Small intestine (tissue), 7 donors: ENCODE measurements at regions not wholly inside any gene's neighbourhood (a gene's known extent, or its start where the extent isn't known, plus 50 kb on each side); places are given as distances from the start of the nearest gene placed in this dataset.
A peak's percentile ranks its signal among the peaks of the same experiment; 100 is the strongest.
"Not testable (repeated sequence)": the region's sequence is repeated elsewhere in the genome, so short reads cannot be mapped to it uniquely, and the experiment has no call there.

Source experiments
- DNase-seq, 2 donors: peaks; one replicate each; pipeline versions ENCODE4 v3.0.0 to v3.0.0-alpha.2; 2013
- FAIRE-seq: peaks from 2 replicates; lab custom pipeline; 2012; peaks lifted over from hg19 to GRCh38; lab: Jason Lieb, UNC
- H3K27ac ChIP-seq, 3 donors: one replicate each; pipeline ENCODE4 v1.5.1; 2013; ENCODE audit warnings: low read length in 2 of 3, mild to moderate bottlenecking in 2 of 3, control low read depth in 1 of 3, inconsistent platforms in 1 of 3, low read depth in 1 of 3, moderate library complexity in 1 of 3
- H3K27me3 ChIP-seq, 3 donors: one replicate each; pipeline ENCODE4 v1.6.1; 2013; ENCODE audit warnings: low read length in 3 of 3, inconsistent platforms in 1 of 3; ENCODE audit not compliant: control insufficient read depth in 3 of 3, insufficient read depth in 3 of 3
- H3K36me3 ChIP-seq, 3 donors: one replicate each; pipeline ENCODE4 v1.6.1; 2013; ENCODE audit warnings: low read length in 3 of 3, inconsistent platforms in 1 of 3, low read depth in 1 of 3, mild to moderate bottlenecking in 1 of 3, moderate library complexity in 1 of 3; ENCODE audit not compliant: control insufficient read depth in 3 of 3, insufficient read depth in 2 of 3
- H3K4me1 ChIP-seq, 3 donors: one replicate each; pipeline ENCODE4 v1.6.1; 2013; ENCODE audit warnings: low read length in 2 of 3, inconsistent platforms in 1 of 3, low read depth in 1 of 3, mild to moderate bottlenecking in 1 of 3, moderate library complexity in 1 of 3; ENCODE audit not compliant: control insufficient read depth in 3 of 3, insufficient read depth in 2 of 3
- H3K4me3 ChIP-seq, 3 donors: one replicate each; pipeline ENCODE4 v1.5.1; 2013; ENCODE audit warnings: low read length in 3 of 3, control low read depth in 1 of 3, inconsistent platforms in 1 of 3, low read depth in 1 of 3, mild to moderate bottlenecking in 1 of 3, moderate library complexity in 1 of 3
- H3K9me3 ChIP-seq, 2 donors: one replicate each; pipeline ENCODE4 v1.6.1; 2013; ENCODE audit warnings: low read depth in 1 of 2, low read length in 1 of 2; ENCODE audit not compliant: control insufficient read depth in 2 of 2, insufficient read depth in 1 of 2
- WGBS, 3 donors: extraction: QIAGEN DNeasy Blood & Tissue Kit; methylation state at CpG; one replicate each; pipeline ENCODE4 v1.1.7; 2013; 5-methylcytosine and 5-hydroxymethylcytosine counted together
- donor health status: healthy with polysubstance abuse.
- donor health status: control.
- donor health status: control.
- donor health status: Bipolar disorder and iron deficiency.
- donor health status: healthy.

- 77 to 93% (median 90%) methylated on average over 1 of the region's 1 CpG for WGBS, 3 donors
- H3K27me3 ChIP-seq: no peaks in the 10 kb centered on the region
- H3K4me3 ChIP-seq: no peak overlapping the region
- DNase-seq: no peak
- no peaks in the 10 kb centered on the region for H3K9me3 ChIP-seq
- H3K4me1 ChIP-seq: peaks cover 3 to 19% (median 10%) of the 10 kb centered on the region in 3 donors
- FAIRE-seq: no peak
- no peaks in the 10 kb centered on the region for H3K36me3 ChIP-seq
- H3K27ac ChIP-seq: no peak overlapping the region
Observed at GRCh38 chr9:104987743-104988142, 59.8 kb upstream of the ABCA1 start.

- no peaks in the 10 kb centered on the region for H3K27me3 ChIP-seq
- no peaks in the 10 kb centered on the region for H3K36me3 ChIP-seq
- no peak overlapping the region for H3K4me3 ChIP-seq
- FAIRE-seq (no peak), DNase-seq (no peak)
- WGBS, 3 donors: 83 to 97% (median 89%) methylated on average over 2 of the region's 2 CpGs
- no peaks in the 10 kb centered on the region for H3K9me3 ChIP-seq
- H3K27ac ChIP-seq: no peak overlapping the region
- peaks cover 3 to 26% (median 10%) of the 10 kb centered on the region in 3 donors for H3K4me1 ChIP-seq
Observed at GRCh38 chr9:104988539-104988938, 60.6 kb upstream of the ABCA1 start.

- no peaks in the 10 kb centered on the region for H3K27me3 ChIP-seq
- H3K4me1 ChIP-seq: peaks cover 3 to 33% (median 8%) of the 10 kb centered on the region in 3 donors
- WGBS, 3 donors: 0% methylated on average over 53 to 63 of the region's 63 CpGs
- FAIRE-seq: no peak
- peak overlapping the region; percentile 94 to 97 (median 96) for H3K27ac ChIP-seq
- DNase-seq: peak; percentile 88 to 94
- peak overlapping the region; percentile 22 to 88 (median 63) for H3K4me3 ChIP-seq
- no peaks in the 10 kb centered on the region for H3K9me3 ChIP-seq
- H3K36me3 ChIP-seq: no peaks in the 10 kb centered on the region
Observed at GRCh38 chr9:104991144-104991953, 63.4 kb upstream of the ABCA1 start.

DNA sequence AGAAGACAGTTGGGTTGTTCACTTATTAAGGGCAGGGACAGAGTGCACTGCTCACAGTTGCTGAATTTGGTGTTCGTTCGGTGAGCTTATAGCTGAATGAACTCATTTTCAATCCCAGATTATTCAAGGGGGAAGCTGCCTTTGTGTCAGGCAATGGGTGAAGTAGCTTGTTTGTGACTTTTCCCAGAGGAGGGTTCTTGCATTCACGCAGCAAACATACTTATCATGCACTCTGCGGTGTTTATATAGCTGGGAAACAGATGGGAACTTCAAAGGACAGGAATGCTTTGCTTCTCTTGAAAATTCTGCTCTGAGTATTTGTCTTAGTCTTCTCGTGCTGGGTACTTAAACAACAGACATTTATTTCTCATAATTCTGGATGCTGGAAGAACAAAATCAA, 64.7 kb upstream of the ABCA1 start:
- H3K4me3 ChIP-seq: no peak overlapping the region
- no peaks in the 10 kb centered on the region for H3K27me3 ChIP-seq
- no peaks in the 10 kb centered on the region for H3K36me3 ChIP-seq
- peaks cover 3 to 33% (median 8%) of the 10 kb centered on the region in 3 donors for H3K4me1 ChIP-seq
- no peaks in the 10 kb centered on the region for H3K9me3 ChIP-seq
- DNase-seq (peak in 1 of 2 donors; percentile 28), FAIRE-seq (no peak)
- 63 to 77% (median 75%) methylated on average over 5 of the region's 5 CpGs for WGBS, 3 donors
- peak overlapping the region in 2 of 3 donors; percentile 6 to 13 for H3K27ac ChIP-seq

DNA sequence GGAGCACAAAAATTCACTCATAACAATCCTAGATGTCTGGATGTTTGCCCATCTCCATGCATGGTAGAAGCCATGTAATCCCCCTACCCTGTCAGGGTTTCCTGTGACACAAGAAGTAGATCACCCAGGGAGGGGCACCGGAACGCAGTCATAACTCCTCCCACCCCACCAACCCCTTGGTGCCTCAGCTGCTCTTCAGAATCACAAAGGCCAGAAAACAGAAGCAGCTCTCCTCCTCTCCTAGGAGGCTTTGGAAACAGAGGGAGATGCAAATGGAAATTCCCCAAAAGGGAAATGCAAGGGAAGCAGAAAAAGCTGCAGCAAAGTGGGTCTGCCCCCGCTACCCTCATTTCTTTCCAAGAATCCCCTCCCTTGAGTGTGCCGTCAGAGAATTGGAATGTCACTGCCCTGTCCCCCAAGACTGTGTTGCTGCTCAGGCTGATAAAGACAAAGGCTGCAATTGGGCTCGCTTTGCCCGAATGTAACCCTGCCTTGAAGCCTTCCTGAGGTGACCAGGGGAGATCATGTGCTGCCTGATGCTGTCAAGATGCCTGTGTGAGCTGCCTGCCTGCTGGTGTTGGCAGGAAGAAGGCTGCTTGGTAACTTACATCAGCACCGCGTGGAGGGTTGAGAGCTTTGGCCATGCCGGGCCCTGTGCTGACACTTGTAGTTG, 65.5 kb upstream of the ABCA1 start:
- H3K27me3 ChIP-seq: no peaks in the 10 kb centered on the region
- FAIRE-seq (no peak), DNase-seq (peak in 1 of 2 donors; percentile 76)
- 44 to 84% (median 71%) methylated on average over 9 of the region's 9 CpGs for WGBS, 3 donors
- no peaks in the 10 kb centered on the region for H3K36me3 ChIP-seq
- H3K27ac ChIP-seq: peak overlapping the region; percentile 6 to 43 (median 13)
- no peaks in the 10 kb centered on the region for H3K9me3 ChIP-seq
- no peak overlapping the region for H3K4me3 ChIP-seq
- H3K4me1 ChIP-seq: peaks cover 3 to 33% (median 8%) of the 10 kb centered on the region in 3 donors

DNA sequence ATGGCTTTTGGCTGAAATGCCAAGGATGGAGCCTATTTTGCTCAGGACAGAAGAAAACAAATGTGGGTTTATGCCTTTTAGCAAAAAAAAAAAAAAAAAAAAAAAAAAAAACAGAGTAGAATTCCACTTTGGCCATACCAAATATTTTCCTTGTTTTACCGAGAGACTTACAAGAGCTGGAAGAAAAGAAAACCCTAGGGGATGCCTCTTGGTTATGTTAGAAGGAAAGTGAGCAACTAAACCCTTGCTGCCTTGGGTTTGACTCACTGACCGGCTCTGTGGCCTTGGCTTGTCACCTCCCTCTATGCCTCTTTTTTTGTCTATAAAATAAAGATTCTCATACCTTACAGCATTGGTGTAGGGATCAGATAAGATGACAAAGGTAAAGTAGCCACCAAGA, 69.6 kb upstream of the ABCA1 start:
- Histone ChIP-seq H3K27me3 (no peaks in the 10 kb centered on the region), H3K9me3 (no peaks in the 10 kb centered on the region), H3K4me3 (no peak overlapping the region), H3K27ac (no peak overlapping the region), H3K36me3 (no peaks in the 10 kb centered on the region), H3K4me1 (peaks cover 0 to 16% (median 2%) of the 10 kb centered on the region in 3 donors)
- no peak for FAIRE-seq
- no peak for DNase-seq
- 79 to 93% (median 87%) methylated on average over 2 of the region's 2 CpGs for WGBS, 3 donors

DNA sequence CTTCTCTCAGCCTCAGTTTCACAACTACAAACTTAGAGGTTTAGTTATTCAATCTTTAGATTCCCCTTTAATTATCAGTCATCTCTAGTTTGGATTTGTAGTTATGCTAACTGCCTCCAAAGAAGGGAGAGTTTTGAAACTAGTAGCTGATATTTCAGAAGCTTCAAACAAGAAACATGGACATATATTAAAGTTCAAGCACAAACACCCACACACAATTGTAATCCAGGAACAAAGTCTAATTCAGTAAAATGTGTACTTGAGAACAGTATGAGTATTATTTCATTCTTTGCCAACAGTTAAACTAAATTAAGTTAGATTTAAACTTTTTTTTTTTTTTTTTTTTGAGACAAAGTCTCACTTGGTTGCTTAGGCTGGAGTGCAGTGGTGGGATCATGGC, 71.2 kb upstream of the ABCA1 start:
- no peak for DNase-seq
- peaks cover 0 to 2% (median under 1%) of the 10 kb centered on the region in 3 donors for H3K4me1 ChIP-seq
- H3K36me3 ChIP-seq: no peaks in the 10 kb centered on the region
- no peaks in the 10 kb centered on the region for H3K27me3 ChIP-seq
- FAIRE-seq: no peak
- H3K9me3 ChIP-seq: no peaks in the 10 kb centered on the region
- no peak overlapping the region for H3K27ac ChIP-seq
- no peak overlapping the region for H3K4me3 ChIP-seq

- DNase-seq, H3K27ac ChIP-seq, H3K9me3 ChIP-seq, H3K4me1 ChIP-seq, H3K4me3 ChIP-seq, FAIRE-seq, H3K36me3 ChIP-seq, H3K27me3 ChIP-seq: not testable (repeated sequence)
- WGBS, 3 donors: 75 to 91% (median 87%) methylated on average over 11 of the region's 11 CpGs
Observed at GRCh38 chr9:105000529-105000928, 72.6 kb upstream of the ABCA1 start.
